HK-2 (cell line): ENCODE measurements at regions not wholly inside any gene's neighbourhood (a gene's known extent, or its start where the extent isn't known, plus 50 kb on each side); places are given as distances from the start of the nearest gene placed in this dataset.
"Not testable (repeated sequence)": the region's sequence is repeated elsewhere in the genome, so short reads cannot be mapped to it uniquely, and the experiment has no call there.

ENCODE experiments used
- DNase-seq: peaks from one replicate; pipeline ENCODE4 v3.0.0-alpha.2; 2018; ENCODE audit not compliant: unreplicated experiment

- no peak for DNase-seq
These were observed 166.2 kb upstream of the CHD6 start for GRCh38 chr20:41784209-41784958.

GRCh38 chr20:41783423-41784208 is 165.4 kb upstream of the CHD6 start:
- DNase-seq, result no peak

- DNase-seq, result no peak
These were observed 164.7 kb upstream of the CHD6 start for GRCh38 chr20:41782730-41783406.

DNA sequence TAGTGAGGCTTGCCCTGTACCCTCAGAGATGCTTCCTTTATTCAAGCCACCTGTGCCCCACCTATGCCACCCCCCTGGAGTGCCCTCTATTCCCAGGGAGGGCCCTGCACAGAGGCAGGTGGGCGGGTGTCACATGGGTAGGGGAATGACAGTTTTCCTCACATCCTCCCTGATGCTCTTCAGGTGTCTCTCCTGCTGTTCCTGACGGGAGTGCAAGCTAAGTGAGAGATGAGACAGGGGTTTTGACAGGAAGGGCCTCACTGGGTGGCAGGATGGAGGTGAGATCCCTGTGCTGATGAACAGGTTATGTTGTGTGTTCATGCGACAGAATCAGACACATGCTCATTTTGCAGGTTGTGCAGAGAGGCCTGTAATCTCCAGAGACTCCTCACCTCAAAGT is 164.1 kb upstream of the CHD6 start:
- no peak for DNase-seq

- no peak for DNase-seq
These were observed 158.2 kb upstream of the CHD6 start for GRCh38 chr20:41776421-41776820.

DNA sequence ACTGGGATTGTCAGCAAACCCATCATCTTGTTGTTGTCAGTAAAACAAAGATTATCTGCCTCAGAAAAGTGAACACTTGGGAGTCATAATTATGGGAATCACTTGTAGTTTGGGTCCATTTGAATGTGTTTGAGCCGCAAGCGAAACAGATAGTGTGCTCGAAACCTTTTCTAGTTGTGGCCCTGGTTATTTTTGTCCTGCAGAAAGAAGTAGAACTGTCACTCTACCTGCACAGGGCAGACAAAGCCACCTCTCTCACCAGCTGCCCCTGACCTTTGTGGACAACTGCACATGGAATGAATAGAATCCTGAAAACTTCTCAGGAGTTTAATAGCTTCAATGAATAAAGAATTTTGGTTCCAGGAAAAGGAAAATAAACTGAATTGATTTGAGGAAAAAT is 156.1 kb upstream of the CHD6 start:
- DNase-seq, result no peak

GRCh38 chr20:41770965-41771364 is 152.8 kb upstream of the CHD6 start:
- DNase-seq, result no peak

GRCh38 chr20:41770427-41770826 is 152.2 kb upstream of the CHD6 start:
- DNase-seq, result no peak

DNA sequence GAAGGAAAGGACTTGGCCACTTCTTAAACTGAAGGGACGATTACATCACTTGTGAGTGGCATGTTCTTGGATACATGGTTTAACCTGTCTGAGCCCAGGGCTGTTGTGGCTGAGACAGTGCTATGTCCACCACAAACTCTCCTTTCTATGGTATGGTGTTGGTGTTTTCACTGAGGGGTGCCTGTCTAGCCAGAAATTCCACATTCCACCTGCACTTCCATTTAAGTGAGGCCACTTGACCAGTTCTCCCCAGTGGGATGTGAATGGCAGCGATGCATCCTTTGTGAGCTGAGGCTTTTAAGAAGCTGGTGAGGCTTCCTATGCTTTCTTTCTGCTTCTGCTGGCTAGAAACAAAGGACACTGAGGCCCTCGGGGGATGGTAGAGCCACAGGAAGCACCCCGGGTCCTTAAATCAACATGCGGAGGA is 151.4 kb upstream of the CHD6 start:
- no peak for DNase-seq

GRCh38 chr20:41750137-41750536 is 132.0 kb upstream of the CHD6 start:
- no peak for DNase-seq

- DNase-seq, result no peak
These were observed 130.8 kb upstream of the CHD6 start for GRCh38 chr20:41748756-41749582.

- DNase-seq, result no peak
These were observed 129.9 kb upstream of the CHD6 start for GRCh38 chr20:41748051-41748450.

GRCh38 chr20:41747226-41747625 is 129.0 kb upstream of the CHD6 start:
- DNase-seq, result no peak

DNA sequence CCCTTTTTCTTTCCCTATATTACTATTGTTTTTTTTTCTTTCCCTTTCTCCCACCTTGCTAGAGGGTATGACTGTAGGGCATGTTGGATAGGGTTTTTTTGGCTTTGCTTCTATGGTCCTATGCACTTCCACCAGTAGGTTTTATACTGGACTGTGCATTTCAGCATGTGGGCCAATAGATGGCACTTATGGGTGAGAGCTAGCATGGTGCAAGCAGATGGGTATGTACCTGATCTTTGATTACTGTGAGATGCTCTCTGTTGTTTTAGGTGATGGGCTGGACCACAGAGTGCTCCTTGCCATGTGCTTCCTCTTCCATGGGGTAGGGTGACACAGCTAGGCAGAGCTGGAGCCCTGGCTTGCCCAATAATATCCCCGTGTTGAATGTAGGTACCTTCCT is 128.5 kb upstream of the CHD6 start:
- DNase-seq, result no peak

DNA sequence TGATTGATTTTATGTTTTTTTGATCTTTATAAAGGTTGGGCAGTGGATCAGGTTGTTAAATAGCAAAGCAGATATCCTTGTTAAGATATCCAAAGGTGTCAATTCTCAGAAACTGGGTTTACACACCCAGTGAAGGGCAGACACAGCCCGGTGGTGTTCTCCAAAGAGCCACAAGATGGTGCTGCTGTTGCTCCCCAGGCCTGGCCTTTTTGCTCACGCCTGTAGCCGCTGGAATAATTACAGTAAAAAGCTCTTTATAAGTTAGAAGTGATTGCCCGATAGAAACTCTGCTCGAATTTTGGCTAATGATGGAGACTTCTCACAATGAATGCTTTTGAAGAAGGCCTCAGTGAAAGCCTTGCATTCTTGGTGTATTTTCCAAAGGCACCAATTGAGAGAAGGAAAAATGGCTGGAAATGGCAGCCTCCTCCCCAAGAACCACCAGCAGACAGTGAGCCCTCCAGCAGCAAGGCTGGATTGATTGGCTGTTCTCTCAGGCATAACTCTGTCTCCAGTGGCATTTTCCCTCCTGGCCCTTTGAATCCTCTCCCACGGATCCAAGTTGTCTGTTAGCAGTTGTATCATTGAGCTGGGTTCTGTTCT is 120.5 kb upstream of the CHD6 start:
- DNase-seq, result peak; percentile 58

DNA sequence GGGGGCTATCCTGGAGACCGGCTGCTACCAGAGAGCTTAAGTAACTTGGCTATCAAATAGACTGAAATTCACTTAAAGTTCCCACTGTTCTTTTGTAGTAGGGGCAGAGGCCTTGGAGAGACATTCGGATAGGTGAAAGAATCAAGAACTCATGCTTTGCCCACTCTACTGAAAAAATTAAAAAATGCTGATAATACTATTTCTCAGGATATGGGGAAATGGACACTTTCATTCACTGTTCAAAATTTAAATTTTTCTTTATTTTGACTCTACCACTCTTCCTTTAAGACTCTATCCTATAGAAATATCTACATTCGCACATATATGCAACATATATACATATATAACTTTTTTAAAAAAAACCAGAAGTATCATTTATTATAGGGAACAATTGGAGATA is 117.8 kb upstream of the CHD6 start:
- DNase-seq, result no peak

- DNase-seq, result peak; percentile 61
These were observed 116.3 kb upstream of the CHD6 start for GRCh38 chr20:41734506-41734945.

- DNase-seq, result no peak
These were observed 115.0 kb upstream of the CHD6 start for GRCh38 chr20:41733151-41733550.

GRCh38 chr20:41731198-41731597 is 113.0 kb upstream of the CHD6 start:
- DNase-seq, result not testable (repeated sequence)

GRCh38 chr20:41727681-41728080 is 109.5 kb upstream of the CHD6 start:
- not testable (repeated sequence) for DNase-seq

GRCh38 chr20:41726727-41727126 is 108.5 kb upstream of the CHD6 start:
- DNase-seq, result no peak
